ENCODE measurements at regions not wholly inside any gene's neighbourhood (a gene's known extent, or its start where the extent isn't known, plus 50 kb on each side); places are given as distances from the start of the nearest gene placed in this dataset.
A peak's percentile ranks its signal among the peaks of the same experiment; 100 is the strongest.

GRCh38 chr9:78746010-78746409 lies 449.1 kb downstream of the PSAT1 start:
- Histone ChIP-seq H3K27me3 (ENCODE audit: low read length) (no peaks in the 10 kb centered on the region), H3K9me2 (replicated peaks; ENCODE audit: insufficient read depth, low read length) (no peaks in the 10 kb centered on the region), H3F3A (ENCODE audit: insufficient read depth) (no peaks in the 10 kb centered on the region), H2AFZ (ENCODE audit: low read depth, low read length, severe bottlenecking) (no peak overlapping the region), H3K9me3 (ENCODE audit: insufficient read depth, low read length) (no peaks in the 10 kb centered on the region), H3K4me2 (ENCODE audit: low read depth, low read length, poor library complexity, severe bottlenecking) (no peak overlapping the region), H3K36me3 (ENCODE audit: low read length) (no peaks in the 10 kb centered on the region), H3K4me3 (ENCODE audit: insufficient read depth, low read length, poor library complexity, severe bottlenecking) (no peak overlapping the region), H3K9ac (ENCODE audit: low read length) (no peak overlapping the region), H4K20me1 (ENCODE audit: low read depth, low read length) (no peaks in the 10 kb centered on the region), H3K27ac (ENCODE audit: low read depth, low read length) (no peak overlapping the region), H3K79me2 (ENCODE audit: insufficient read depth, low read length) (no peaks in the 10 kb centered on the region)
- TF ChIP-seq EZH2phosphoT487 (conservative IDR thresholded peaks at IDR 0.05; ENCODE audit: low read length) = no peak
- TF ChIP-seq CTCF (IDR thresholded peaks at IDR 0.05; ENCODE audit: insufficient read depth, low read length, poor library complexity, severe bottlenecking) = no peak

- Histone ChIP-seq H2AFZ (ENCODE audit: low read depth, low read length, severe bottlenecking) (no peak overlapping the region), H3K79me2 (ENCODE audit: insufficient read depth, low read length) (no peaks in the 10 kb centered on the region), H3K9ac (ENCODE audit: low read length) (no peak overlapping the region), H3K9me2 (replicated peaks; ENCODE audit: insufficient read depth, low read length) (no peaks in the 10 kb centered on the region), H3K36me3 (ENCODE audit: low read length) (no peaks in the 10 kb centered on the region; the same call in 1 of the 2 replicates), H3K4me3 (ENCODE audit: insufficient read depth, low read length, poor library complexity, severe bottlenecking) (no peak overlapping the region), H3K27me3 (ENCODE audit: low read length) (no peaks in the 10 kb centered on the region), H3F3A (ENCODE audit: insufficient read depth) (no peaks in the 10 kb centered on the region), H4K20me1 (ENCODE audit: low read depth, low read length) (no peaks in the 10 kb centered on the region), H3K9me3 (ENCODE audit: insufficient read depth, low read length) (no peaks in the 10 kb centered on the region), H3K27ac (ENCODE audit: low read depth, low read length) (no peak overlapping the region), H3K4me2 (ENCODE audit: low read depth, low read length, poor library complexity, severe bottlenecking) (no peak overlapping the region)
- TF ChIP-seq CTCF (IDR thresholded peaks at IDR 0.05; ENCODE audit: insufficient read depth, low read length, poor library complexity, severe bottlenecking) (no peak), EZH2phosphoT487 (conservative IDR thresholded peaks at IDR 0.05; ENCODE audit: low read length) (no peak)
Observed at GRCh38 chr9:78753039-78753438, 456.1 kb downstream of the PSAT1 start.

GRCh38 chr9:78756813-78757510 lies 460.0 kb downstream of the PSAT1 start:
- Histone ChIP-seq H2AFZ (ENCODE audit: low read depth, low read length, severe bottlenecking) (no peak overlapping the region), H3K4me3 (ENCODE audit: insufficient read depth, low read length, poor library complexity, severe bottlenecking) (no peak overlapping the region), H3K36me3 (ENCODE audit: low read length) (no peaks in the 10 kb centered on the region; the same call in 1 of the 2 replicates), H3K9me2 (replicated peaks; ENCODE audit: insufficient read depth, low read length) (no peaks in the 10 kb centered on the region), H3K4me2 (ENCODE audit: low read depth, low read length, poor library complexity, severe bottlenecking) (peak overlapping the region; percentile 38), H3K9ac (ENCODE audit: low read length) (no peak overlapping the region), H3F3A (ENCODE audit: insufficient read depth) (no peaks in the 10 kb centered on the region), H3K27ac (ENCODE audit: low read depth, low read length) (no peak overlapping the region), H3K79me2 (ENCODE audit: insufficient read depth, low read length) (no peaks in the 10 kb centered on the region), H3K9me3 (ENCODE audit: insufficient read depth, low read length) (no peaks in the 10 kb centered on the region), H4K20me1 (ENCODE audit: low read depth, low read length) (no peaks in the 10 kb centered on the region), H3K27me3 (ENCODE audit: low read length) (no peaks in the 10 kb centered on the region)
- TF ChIP-seq CTCF (IDR thresholded peaks at IDR 0.05; ENCODE audit: insufficient read depth, low read length, poor library complexity, severe bottlenecking) = no peak
- no peak for TF ChIP-seq EZH2phosphoT487 (conservative IDR thresholded peaks at IDR 0.05; ENCODE audit: low read length)
